GM10248 (cell line): ENCODE measurements at regions not wholly inside any gene's neighbourhood (a gene's known extent, or its start where the extent isn't known, plus 50 kb on each side); places are given as distances from the start of the nearest gene placed in this dataset.
"Not testable (repeated sequence)": the region's sequence is repeated elsewhere in the genome, so short reads cannot be mapped to it uniquely, and the experiment has no call there.

Experiments used
- CTCF ChIA-PET: fragments of 300-600 bp; sonication (Branson Sonifier 250); formaldehyde crosslinking; extraction: SDS; loops from one replicate; lab custom pipeline; 2021; ENCODE audit warnings: antibody characterized with exemption; lab: Yijun Ruan, JAX
- POLR2A ChIA-PET: fragments of 350-650 bp; sonication (Branson Sonifier 250); formaldehyde crosslinking; extraction: SDS; loops from one replicate; lab custom pipeline; 2020; ENCODE audit warnings: antibody characterized with exemption; lab: Yijun Ruan, JAX
- DNase-seq: peaks from one replicate; pipeline ENCODE4 v3.0.0; 2012; ENCODE audit errors: extremely low spot score
- CTCF ChIP-seq: IDR thresholded peaks from 2 replicates; pipeline ENCODE4 v1.5.1; 2012; ENCODE audit warnings: mild to moderate bottlenecking, low read depth; ENCODE audit errors: extremely low read depth, missing control alignments, control extremely low read depth

GRCh38 chr4:132479543-132479942, 669.6 kb upstream of the PCDH10 start:
- ChIA-PET POLR2A (no interaction called here), CTCF (no interaction called here)
- TF ChIP-seq CTCF, result no peak
- DNase-seq, result no peak

- TF ChIP-seq CTCF, result no peak
- ChIA-PET POLR2A (no interaction called here), CTCF (no interaction called here)
- DNase-seq, result no peak
Measured at GRCh38 chr4:132488555-132488954, 660.5 kb upstream of the PCDH10 start.

GRCh38 chr4:132493476-132493875, 655.6 kb upstream of the PCDH10 start:
- no peak for DNase-seq
- ChIA-PET CTCF (no interaction called here), POLR2A (no interaction called here)
- no peak for TF ChIP-seq CTCF

GRCh38 chr4:132495267-132495812, 653.8 kb upstream of the PCDH10 start:
- POLR2A ChIA-PET, DNase-seq, CTCF ChIA-PET: not testable (repeated sequence)

GRCh38 chr4:132498215-132498614, 650.9 kb upstream of the PCDH10 start:
- no peak for DNase-seq
- ChIA-PET CTCF (no interaction called here), POLR2A (no interaction called here)
- TF ChIP-seq CTCF, result no peak

- ChIA-PET POLR2A (no interaction called here), CTCF (interaction anchor here (1.3 kb wide), 1 partner anchor 9 kb away, joined by 3 read pairs; no protein-coding TSS in a partner anchor)
- no peak for TF ChIP-seq CTCF
- DNase-seq, result no peak
Measured at GRCh38 chr4:132502096-132502552, 647.0 kb upstream of the PCDH10 start.

GRCh38 chr4:132504438-132504837, 644.7 kb upstream of the PCDH10 start:
- DNase-seq, result no peak
- no peak for TF ChIP-seq CTCF
- ChIA-PET CTCF (no interaction called here), POLR2A (no interaction called here)
